HG03159 (cell line): ENCODE measurements at regions not wholly inside any gene's neighbourhood (a gene's known extent, or its start where the extent isn't known, plus 50 kb on each side); places are given as distances from the start of the nearest gene placed in this dataset.
"Not testable (repeated sequence)": the region's sequence is repeated elsewhere in the genome, so short reads cannot be mapped to it uniquely, and the experiment has no call there.

Source experiments
- ATAC-seq: cut with Tn5 transposase; IDR thresholded peaks from one replicate; pipeline ENCODE4 v1.9.1; 2021; ENCODE audit warnings: mild to moderate bottlenecking, moderate library complexity; ENCODE audit not compliant: unreplicated experiment

DNA sequence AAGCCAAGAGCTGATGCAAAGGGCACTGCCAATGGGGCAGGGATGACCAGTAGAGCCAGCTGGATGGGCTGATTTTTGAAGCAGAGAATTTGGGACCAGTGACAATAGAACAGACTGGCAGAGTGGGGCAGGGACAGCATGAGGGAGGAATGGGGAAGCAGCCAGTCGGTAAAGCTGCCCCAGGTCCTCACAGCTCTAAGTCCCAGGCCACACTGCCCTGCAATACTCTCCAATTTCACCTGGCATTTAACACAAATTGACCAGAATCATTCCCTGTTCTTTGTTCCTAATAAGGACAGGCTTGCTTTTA, 186.9 kb downstream of the CTTN start:
- no peak for ATAC-seq

DNA sequence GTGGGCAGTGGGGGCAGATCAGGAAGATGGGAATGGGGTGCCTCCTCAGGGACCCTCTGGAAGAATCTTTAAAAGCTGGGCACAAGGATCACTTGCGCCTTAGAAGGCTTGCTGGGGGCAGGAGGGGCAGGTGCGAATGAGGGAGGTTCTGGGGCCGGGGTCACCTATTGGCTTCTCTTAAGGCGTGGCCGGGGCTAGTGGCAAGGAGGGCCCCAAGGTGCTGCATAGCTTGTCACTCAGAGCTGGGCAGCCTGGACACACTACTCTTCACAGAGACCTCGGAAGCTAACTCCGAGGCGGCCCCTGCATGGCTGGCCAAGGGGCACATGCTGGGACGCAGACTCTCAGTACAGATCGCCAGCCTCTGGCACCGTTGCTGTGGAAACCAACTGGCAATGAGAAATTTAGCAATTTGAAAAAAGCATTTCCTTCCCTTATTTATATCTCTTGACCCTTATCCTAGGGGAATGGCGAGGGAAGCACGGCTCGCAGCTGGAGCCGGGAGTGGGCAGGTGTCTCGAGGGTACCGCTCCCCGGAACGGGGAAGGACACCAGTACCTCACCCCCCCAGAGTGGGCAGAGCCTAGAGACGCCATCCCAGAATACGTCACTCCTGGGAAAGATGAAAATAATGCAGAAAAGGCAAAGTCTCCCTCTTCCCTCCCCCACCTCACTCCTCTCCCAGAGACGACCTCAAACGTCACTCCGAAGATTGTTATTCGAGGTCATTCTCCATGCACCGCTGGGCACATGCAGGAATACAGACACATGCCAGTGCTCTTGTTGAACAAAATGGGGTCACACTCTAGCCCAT, 188.1 kb downstream of the CTTN start:
- no peak for ATAC-seq

- no peak for ATAC-seq
Measured at GRCh38 chr11:70587075-70587389, 188.7 kb downstream of the CTTN start.

- no peak for ATAC-seq
Measured at GRCh38 chr11:70590356-70590991, 192.1 kb downstream of the CTTN start.

- no peak for ATAC-seq
Measured at GRCh38 chr11:70592641-70593165, 194.4 kb downstream of the CTTN start.

DNA sequence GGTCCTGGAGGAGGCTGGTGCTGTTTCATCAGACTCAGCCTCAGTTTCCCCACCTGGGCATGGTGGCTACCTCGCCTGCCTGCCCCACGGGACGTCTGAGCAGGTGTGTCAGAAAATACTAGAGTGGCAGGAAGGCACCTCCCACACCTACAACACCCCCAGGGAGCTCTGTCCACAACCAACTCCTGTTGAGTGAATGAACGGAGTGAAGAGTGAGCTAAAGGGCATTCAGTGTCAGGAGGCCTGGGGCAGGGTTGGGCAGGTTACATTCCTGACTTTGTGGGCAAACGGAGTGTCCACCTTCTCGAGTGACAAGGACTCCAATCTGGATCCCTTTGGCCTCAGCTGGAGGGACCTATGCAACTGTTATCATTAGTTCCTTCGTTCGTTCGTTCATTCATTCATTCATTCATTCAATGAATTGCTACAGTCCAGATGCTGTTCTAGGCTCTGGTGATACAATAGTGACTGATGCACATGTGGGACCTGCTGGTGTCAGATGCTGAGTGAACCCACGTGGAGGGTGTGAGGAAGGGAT, 195.2 kb downstream of the CTTN start:
- ATAC-seq: no peak

- ATAC-seq: no peak
Measured at GRCh38 chr11:70594031-70594430, 195.7 kb downstream of the CTTN start.

DNA sequence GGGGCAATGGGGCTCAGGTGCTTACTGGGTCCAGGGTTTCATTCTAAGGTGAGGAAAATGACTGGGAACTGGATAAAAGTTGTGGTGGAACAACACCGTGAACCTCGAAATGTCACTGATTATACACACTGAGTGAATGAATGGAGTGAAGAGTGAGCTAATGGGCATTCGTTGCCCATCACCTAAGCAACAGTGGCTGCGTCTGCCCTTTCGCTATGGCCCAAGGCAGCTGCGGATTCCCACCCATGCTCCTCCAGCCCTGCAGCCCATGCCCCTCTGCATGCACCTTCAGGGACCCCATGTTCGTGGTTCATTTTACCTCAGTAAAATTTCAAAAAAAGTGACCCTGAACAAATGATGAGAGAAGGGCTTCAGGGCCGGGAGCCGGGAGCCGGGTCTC, 196.3 kb downstream of the CTTN start:
- no peak for ATAC-seq

- no peak for ATAC-seq
Measured at GRCh38 chr11:70595016-70595415, 196.7 kb downstream of the CTTN start.

DNA sequence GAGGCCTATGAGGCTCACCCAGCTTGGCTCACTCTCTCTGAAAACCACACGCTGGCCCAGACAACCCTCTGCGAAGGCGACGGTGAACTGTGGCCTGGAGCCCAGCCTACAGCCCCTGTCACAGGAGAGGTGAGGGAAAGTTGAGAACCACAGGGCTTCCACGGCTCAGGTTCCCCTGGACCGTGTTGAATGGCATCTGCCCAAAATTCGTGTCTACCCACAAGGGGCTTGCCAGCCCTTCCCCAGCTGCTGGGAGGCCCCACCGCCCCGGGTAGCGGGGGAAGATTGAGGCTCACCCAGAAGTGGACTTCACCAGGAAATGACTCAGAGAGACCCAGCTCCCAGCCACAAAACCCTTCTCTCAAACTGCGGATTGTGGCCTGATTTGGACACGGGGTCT, 197.1 kb downstream of the CTTN start:
- no peak for ATAC-seq

GRCh38 chr11:70596091-70596490, 197.8 kb downstream of the CTTN start:
- no peak for ATAC-seq

DNA sequence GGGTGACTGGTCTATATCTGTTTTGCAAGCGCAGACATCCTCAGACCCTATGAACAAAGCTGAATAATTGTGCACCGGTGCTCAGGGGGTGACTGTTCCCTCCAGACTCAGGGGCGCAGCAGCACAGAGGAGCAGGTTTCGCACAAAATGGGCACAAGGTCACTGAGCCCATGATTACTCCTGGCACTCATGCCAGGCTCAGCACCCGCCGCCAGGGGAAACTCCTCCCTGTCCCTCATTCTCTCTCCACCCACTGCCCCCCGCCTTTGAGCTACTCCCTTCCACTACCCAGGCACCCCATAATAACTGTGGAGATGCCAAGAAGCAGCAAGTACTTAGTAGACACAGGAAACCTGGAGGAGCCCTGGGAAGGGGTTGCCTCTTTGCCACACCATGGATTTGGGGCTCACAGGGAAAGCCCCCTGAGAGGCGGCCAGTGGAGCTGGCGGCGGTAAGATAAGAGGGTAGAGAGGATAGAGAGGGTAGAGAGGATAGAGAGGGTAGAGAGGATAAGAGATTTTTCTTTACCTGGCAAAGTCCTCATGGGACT, 198.8 kb downstream of the CTTN start:
- no peak for ATAC-seq

GRCh38 chr11:70597751-70598625, 199.7 kb downstream of the CTTN start:
- no peak for ATAC-seq

DNA sequence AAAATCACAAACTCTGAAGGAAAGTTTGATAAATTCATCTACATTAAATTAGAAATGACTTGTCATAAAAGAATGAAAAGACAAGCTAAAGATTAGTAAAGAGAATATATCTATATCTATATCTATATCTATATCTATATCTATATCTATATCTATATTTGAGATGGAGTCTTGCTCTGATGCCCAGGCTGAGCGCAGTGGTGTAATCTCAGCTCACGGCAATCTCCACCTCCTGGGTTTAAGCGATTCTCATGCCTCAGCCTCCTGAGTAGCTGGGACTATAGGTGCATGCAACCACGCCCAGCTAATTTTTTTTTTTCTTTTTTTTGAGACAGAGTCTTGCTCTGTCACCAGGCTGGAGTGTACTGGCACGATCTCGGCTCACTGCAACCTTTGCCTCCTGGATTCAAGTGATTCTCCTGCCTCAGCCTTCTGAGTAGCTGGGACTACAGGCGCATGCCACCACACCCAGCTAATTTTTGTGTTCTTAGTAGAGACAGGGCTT, 202.6 kb downstream of the CTTN start:
- ATAC-seq: not testable (repeated sequence)

- ATAC-seq: no peak
Measured at GRCh38 chr11:70601861-70602538, 203.7 kb downstream of the CTTN start.

GRCh38 chr11:70603114-70603755, 204.9 kb downstream of the CTTN start:
- no peak for ATAC-seq

- no peak for ATAC-seq
Measured at GRCh38 chr11:70603756-70604211, 205.5 kb downstream of the CTTN start.

GRCh38 chr11:70604221-70604620, 205.9 kb downstream of the CTTN start:
- no peak for ATAC-seq

GRCh38 chr11:70604630-70605467, 206.5 kb downstream of the CTTN start:
- no peak for ATAC-seq
